CD4-positive, alpha-beta memory T cell (primary cell): ENCODE measurements at regions not wholly inside any gene's neighbourhood (a gene's known extent, or its start where the extent isn't known, plus 50 kb on each side); places are given as distances from the start of the nearest gene placed in this dataset.

Source experiments
- CTCF ChIA-PET: fragments of 350-600 bp; sonication (Branson Sonifier 250); formaldehyde crosslinking; loops from one replicate; lab custom pipeline; 2021; ENCODE audit warnings: inconsistent platforms; ENCODE audit not compliant: partially characterized antibody; lab: Charles Lee
- POLR2A ChIA-PET: fragments of 350-600 bp; sonication (Branson Sonifier 250); formaldehyde crosslinking; loops from one replicate; lab custom pipeline; 2021; ENCODE audit not compliant: partially characterized antibody; lab: Charles Lee
- DNase-seq, 5 donors: peaks; one replicate each; pipeline versions ENCODE4 v3.0.0 to v3.0.0-alpha.2; 2020 to 2022; ENCODE audit warnings: mixed read lengths in 1 of 5
- H3K27ac ChIP-seq: one replicate; pipeline ENCODE4 v1.7.0; 2013; ENCODE audit warnings: low read depth, low read length
- H3K27me3 ChIP-seq: 2 replicates; pipeline ENCODE4 v1.7.0; 2013; ENCODE audit warnings: mild to moderate bottlenecking, low read length, moderate library complexity; ENCODE audit not compliant: insufficient read depth
- H3K36me3 ChIP-seq: 2 replicates; pipeline ENCODE4 v1.7.0; 2013; ENCODE audit warnings: mild to moderate bottlenecking, low read length, moderate library complexity; ENCODE audit not compliant: insufficient read depth
- H3K4me1 ChIP-seq: 2 replicates; pipeline ENCODE4 v1.7.0; 2013; ENCODE audit warnings: mild to moderate bottlenecking, low read length, moderate library complexity; ENCODE audit not compliant: insufficient read depth
- H3K4me3 ChIP-seq, 2 donors: one replicate each; pipeline ENCODE4 v1.7.0; 2013; ENCODE audit warnings: low read length in 2 of 2, mild to moderate bottlenecking in 1 of 2
- H3K9me3 ChIP-seq, 2 donors: one replicate each; pipeline ENCODE4 v1.7.0; 2013; ENCODE audit warnings: low read length in 2 of 2, control low read depth in 1 of 2; ENCODE audit not compliant: control insufficient read depth in 1 of 2
- H3K27ac Mint-ChIP-seq, 7 donors: one replicate each; pipeline ENCODE4 v1.8.0; 2020 to 2021; ENCODE audit warnings: mixed read lengths in 7 of 7, mild to moderate bottlenecking in 6 of 7, inconsistent platforms in 3 of 7, moderate library complexity in 3 of 7
- H3K27me3 Mint-ChIP-seq, 2 donors: one replicate each; pipeline ENCODE4 v1.8.0; 2020 to 2021; ENCODE audit warnings: mixed read lengths in 2 of 2
- H3K36me3 Mint-ChIP-seq, 2 donors: one replicate each; pipeline ENCODE4 v1.8.0; 2020 to 2021; ENCODE audit warnings: mixed read lengths in 2 of 2, inconsistent platforms in 1 of 2, mild to moderate bottlenecking in 1 of 2
- H3K4me1 Mint-ChIP-seq, 4 donors: one replicate each; pipeline ENCODE4 v1.8.0; 2020 to 2021; ENCODE audit warnings: mixed read lengths in 4 of 4, mild to moderate bottlenecking in 1 of 4
- H3K4me3 Mint-ChIP-seq, 8 donors: one replicate each; pipeline ENCODE4 v1.8.0; 2020 to 2021; ENCODE audit warnings: mixed read lengths in 8 of 8, mild to moderate bottlenecking in 7 of 8, moderate library complexity in 6 of 8, inconsistent platforms in 3 of 8
- H3K9me3 Mint-ChIP-seq, 8 donors: one replicate each; pipeline ENCODE4 v1.8.0; 2020 to 2021; ENCODE audit warnings: mixed read lengths in 8 of 8, mild to moderate bottlenecking in 5 of 8, inconsistent platforms in 3 of 8, moderate library complexity in 1 of 8
- intact Hi-C: fragments of 100-400 bp; cut with micrococcal nuclease; formaldehyde crosslinking; loops from one replicate; pipeline ENCODE4 v1.15.1; 2023

DNA sequence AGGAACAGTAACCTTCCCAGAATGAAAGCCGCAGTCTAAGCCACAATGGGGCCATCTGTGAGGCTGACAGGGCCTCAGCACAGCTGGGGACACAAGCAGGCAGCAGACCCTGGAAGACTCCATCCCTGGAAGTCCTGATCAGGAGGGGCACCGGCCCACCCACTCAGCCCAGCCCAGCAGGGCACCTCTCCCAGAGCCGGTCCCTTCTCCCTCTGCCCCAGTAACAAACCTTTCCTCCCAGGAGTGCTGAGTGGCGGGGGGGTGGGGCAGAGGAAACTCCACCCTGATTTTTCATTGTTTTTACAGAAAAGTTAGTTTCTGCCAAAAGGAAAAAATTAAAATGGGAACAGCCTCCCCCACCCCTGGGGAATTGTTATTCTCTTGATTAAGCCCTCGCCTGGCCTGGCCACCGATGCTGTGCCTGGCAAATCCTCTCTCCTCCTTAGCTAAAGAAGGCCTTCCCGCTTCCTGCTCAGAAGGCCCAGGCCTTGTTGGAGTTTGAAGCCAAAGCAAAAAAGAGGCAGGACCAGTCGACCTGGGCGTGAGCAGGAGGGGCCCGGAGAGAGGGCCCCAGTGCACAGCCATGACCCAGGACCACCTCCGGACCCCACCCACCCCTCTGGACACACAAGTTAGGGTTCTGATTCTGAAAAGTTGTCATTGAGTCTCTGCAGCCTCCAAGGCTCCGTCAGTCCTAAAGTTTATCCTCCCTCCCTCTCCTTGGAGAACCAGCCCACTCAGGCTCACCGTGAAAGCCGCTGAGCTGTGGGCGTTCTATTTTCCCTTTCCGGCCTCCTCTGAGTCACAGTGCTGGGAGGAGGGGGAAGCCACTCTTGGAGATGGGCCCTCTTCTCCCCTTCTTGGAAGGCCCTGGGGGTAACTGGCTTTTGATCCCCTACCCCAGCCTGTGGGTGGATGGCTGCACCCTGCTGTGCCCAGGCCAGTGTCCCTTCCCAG, 128.4 kb upstream of the TNRC6C start:
- Mint-ChIP-seq H3K4me1 (peaks cover 22 to 56% (median 38%) of the 10 kb centered on the region in 4 donors), H3K27ac (peak overlapping the region in 3 of 7 donors; percentile 17 to 80 (median 42)), H3K36me3 (no peaks in the 10 kb centered on the region), H3K9me3 (no peaks in the 10 kb centered on the region), H3K27me3 (no peaks in the 10 kb centered on the region), H3K4me3 (peak overlapping the region in 5 of 8 donors; percentile 20 to 51 (median 34))
- ChIA-PET POLR2A (interaction anchor here (1.5 to 2.2 kb wide), 2 partner anchors 14 to 128 kb away, joined by 7 to 11 read pairs; partner anchors contain the start of gene TNRC6C), CTCF (no interaction called here)
- Histone ChIP-seq H3K27me3 (no peaks in the 10 kb centered on the region), H3K4me3 (no peak overlapping the region), H3K36me3 (no peaks in the 10 kb centered on the region), H3K9me3 (no peaks in the 10 kb centered on the region), H3K4me1 (peaks cover 33% of the 10 kb centered on the region), H3K27ac (no peak overlapping the region)
- DNase-seq, result no peak
- intact Hi-C loops, result no loop called here

- H3K9me3 Mint-ChIP-seq, result no peaks in the 10 kb centered on the region
- no peak for DNase-seq
- H3K27ac Mint-ChIP-seq, result peak overlapping the region in 2 of 7 donors; percentile 54 to 72
- Histone ChIP-seq H3K4me1 (peaks cover 33% of the 10 kb centered on the region), H3K27me3 (no peaks in the 10 kb centered on the region), H3K36me3 (no peaks in the 10 kb centered on the region), H3K9me3 (no peaks in the 10 kb centered on the region), H3K4me3 (no peak overlapping the region), H3K27ac (no peak overlapping the region)
- intact Hi-C loops, result no loop called here
- ChIA-PET POLR2A (interaction anchor here (1.5 to 2.2 kb wide), 2 partner anchors 13 to 127 kb away, joined by 7 to 11 read pairs; partner anchors contain the start of gene TNRC6C), CTCF (no interaction called here)
- H3K27me3 Mint-ChIP-seq, result no peaks in the 10 kb centered on the region
- peak overlapping the region in 2 of 8 donors; percentile 51 to 65 for H3K4me3 Mint-ChIP-seq
- peaks cover 23 to 59% (median 42%) of the 10 kb centered on the region in 4 donors for H3K4me1 Mint-ChIP-seq
- H3K36me3 Mint-ChIP-seq, result no peaks in the 10 kb centered on the region
Measured at GRCh38 chr17:77830816-77831473, 127.6 kb upstream of the TNRC6C start.

DNA sequence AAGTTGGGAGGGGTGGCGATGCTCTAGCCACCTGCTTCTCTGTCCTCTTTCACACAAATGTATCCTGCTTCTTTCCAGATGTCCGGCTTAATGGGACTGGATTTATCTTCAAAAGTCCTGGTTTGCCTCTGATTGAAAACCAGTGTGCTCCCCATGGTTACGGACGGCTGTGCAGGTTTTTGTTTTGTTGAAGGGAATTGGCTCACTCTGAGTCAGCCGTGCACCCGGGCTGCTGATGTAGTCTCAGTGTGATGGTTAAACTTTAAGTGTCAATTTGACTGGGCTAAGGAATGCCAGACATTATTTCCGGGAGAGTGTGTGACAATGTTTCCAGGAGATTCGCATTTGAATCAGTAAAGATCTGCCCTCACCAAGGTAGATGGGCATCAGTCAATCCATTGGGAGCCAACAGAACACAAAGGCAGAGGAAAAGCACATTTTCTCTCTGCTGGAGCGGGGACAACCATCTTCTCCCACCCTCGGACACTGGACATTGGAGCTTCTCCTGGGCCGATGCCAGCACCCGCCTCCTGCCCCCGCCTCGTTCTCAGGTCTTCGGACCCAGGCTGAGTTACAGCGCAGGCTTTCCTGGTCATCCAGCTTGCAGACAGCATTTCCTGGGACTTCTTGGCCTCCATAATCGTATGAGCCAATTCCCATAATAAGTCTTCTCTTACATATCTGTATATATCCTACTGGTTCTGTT, 126.9 kb upstream of the TNRC6C start:
- H3K27ac ChIP-seq, result no peak overlapping the region
- no peaks in the 10 kb centered on the region for H3K36me3 Mint-ChIP-seq
- peak overlapping the region in 4 of 7 donors; percentile 29 to 72 (median 62) for H3K27ac Mint-ChIP-seq
- no peaks in the 10 kb centered on the region for H3K27me3 Mint-ChIP-seq
- H3K36me3 ChIP-seq, result no peaks in the 10 kb centered on the region
- H3K4me1 Mint-ChIP-seq, result peaks cover 25 to 62% (median 44%) of the 10 kb centered on the region in 4 donors
- no peak for DNase-seq
- intact Hi-C loops, result no loop called here
- CTCF ChIA-PET, result no interaction called here
- H3K9me3 Mint-ChIP-seq, result no peaks in the 10 kb centered on the region
- H3K27me3 ChIP-seq, result no peaks in the 10 kb centered on the region
- POLR2A ChIA-PET, result interaction anchor here (0.6 kb wide), 1 partner anchor 1724 kb away, joined by 3 read pairs; no protein-coding TSS in a partner anchor
- H3K4me3 ChIP-seq, result no peak overlapping the region
- H3K4me1 ChIP-seq, result peaks cover 33% of the 10 kb centered on the region
- peak overlapping the region in 2 of 8 donors; percentile 41 to 65 for H3K4me3 Mint-ChIP-seq
- no peaks in the 10 kb centered on the region for H3K9me3 ChIP-seq

DNA sequence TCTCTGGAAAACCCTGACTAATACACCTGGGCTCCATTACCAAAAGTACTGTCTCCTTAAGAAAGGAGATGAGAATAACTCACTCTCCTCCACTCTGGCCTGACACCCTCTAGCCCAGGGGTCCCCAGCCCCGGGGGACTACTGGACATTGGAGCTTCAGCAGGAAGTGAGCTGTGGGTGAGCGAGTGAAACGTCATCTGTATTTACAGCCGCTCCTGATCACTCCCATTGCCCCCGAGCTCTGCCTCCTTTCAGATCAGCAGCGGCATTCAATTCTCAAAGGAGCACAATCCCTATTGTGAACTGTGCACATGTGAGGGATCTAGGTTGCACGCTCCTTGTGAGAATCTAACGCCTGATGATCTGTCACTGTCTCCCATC, 126.3 kb upstream of the TNRC6C start:
- Histone ChIP-seq H3K27ac (no peak overlapping the region), H3K4me3 (no peak overlapping the region), H3K4me1 (peaks cover 33% of the 10 kb centered on the region), H3K9me3 (no peaks in the 10 kb centered on the region), H3K36me3 (no peaks in the 10 kb centered on the region), H3K27me3 (no peaks in the 10 kb centered on the region)
- CTCF ChIA-PET, result no interaction called here
- Mint-ChIP-seq H3K27me3 (no peaks in the 10 kb centered on the region), H3K36me3 (no peaks in the 10 kb centered on the region), H3K27ac (no peak overlapping the region), H3K4me1 (peaks cover 25 to 61% (median 45%) of the 10 kb centered on the region in 4 donors), H3K9me3 (no peaks in the 10 kb centered on the region), H3K4me3 (no peak overlapping the region)
- no peak for DNase-seq
- intact Hi-C loops, result no loop called here
- POLR2A ChIA-PET, result interaction anchor here (0.6 kb wide), 1 partner anchor 1724 kb away, joined by 3 read pairs; no protein-coding TSS in a partner anchor

- CTCF ChIA-PET, result interaction anchor here (1.2 kb wide), 1 partner anchor 125 kb away, joined by 4 read pairs; the partner anchor contains the start of gene TNRC6C
Measured at GRCh38 chr17:77833769-77834168, 124.7 kb upstream of the TNRC6C start.

DNA sequence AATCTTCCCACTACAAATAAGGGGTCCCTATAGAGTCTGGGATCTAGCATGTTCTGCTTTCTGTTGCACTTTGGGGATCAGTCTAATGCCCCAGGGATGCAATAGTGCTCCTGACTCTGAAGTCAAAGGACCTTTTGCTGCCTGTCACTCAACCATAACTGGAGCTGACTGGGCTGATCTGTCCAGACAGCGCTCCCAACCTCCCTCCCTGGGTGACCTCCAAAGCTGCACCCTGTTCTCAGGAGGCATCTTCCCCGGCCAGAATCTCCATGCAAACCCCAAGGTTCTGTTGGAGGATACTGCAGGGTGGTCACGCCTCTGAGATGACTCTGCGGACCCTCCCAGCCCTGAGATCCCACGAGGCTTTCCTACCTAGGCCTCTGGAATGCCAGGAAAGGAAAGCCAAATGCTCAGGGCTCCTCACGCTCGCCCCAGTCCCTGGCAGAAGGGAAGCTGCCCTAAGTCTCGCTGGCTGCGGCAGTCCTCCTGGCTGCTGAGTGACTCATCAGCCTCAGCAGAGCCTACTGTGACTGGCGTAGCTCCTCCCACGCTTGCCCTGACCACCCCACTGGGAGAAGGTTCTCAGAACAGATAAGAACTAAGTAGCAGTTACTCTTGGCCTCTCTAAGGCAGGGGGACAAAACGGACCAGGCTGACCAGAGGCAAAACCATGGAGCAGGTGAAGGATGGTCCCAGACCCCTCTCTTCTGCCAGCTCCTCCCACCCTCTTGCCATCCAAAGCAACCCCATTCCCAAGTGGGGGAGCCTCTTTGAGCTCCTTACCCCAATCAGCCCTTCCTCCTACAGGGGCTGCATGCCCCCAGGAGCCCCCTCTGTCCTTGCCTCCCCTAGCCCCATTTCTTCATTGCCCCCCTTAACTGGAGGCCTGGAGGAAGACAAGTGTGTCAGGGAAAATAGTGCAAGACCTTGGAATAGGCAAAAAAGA, 124.1 kb upstream of the TNRC6C start:
- Mint-ChIP-seq H3K4me1 (peaks cover 24 to 67% (median 39%) of the 10 kb centered on the region in 4 donors), H3K36me3 (no peaks in the 10 kb centered on the region), H3K9me3 (no peaks in the 10 kb centered on the region), H3K27me3 (no peaks in the 10 kb centered on the region), H3K4me3 (peak overlapping the region in 5 of 8 donors; percentile 21 to 65 (median 39)), H3K27ac (peak overlapping the region; percentile 3 to 73 (median 43))
- Histone ChIP-seq H3K27me3 (no peaks in the 10 kb centered on the region), H3K4me3 (no peak overlapping the region), H3K27ac (no peak overlapping the region), H3K4me1 (peaks cover 32% of the 10 kb centered on the region), H3K36me3 (no peaks in the 10 kb centered on the region), H3K9me3 (no peaks in the 10 kb centered on the region)
- ChIA-PET CTCF (interaction anchor here (1.1 to 1.5 kb wide), 4 partner anchors 82 to 178 kb away, joined by 3 to 5 read pairs (median 4); partner anchors contain the start of gene TNRC6C), POLR2A (interaction anchor here (0.6 to 2.3 kb wide), 10 partner anchors 9 to 148 kb away, joined by 3 to 17 read pairs (median 5); partner anchors contain the start of gene TNRC6C)
- DNase-seq, result peak in 4 of 5 donors; percentile 19 to 76 (median 22)
- intact Hi-C loops, result no loop called here

More at GRCh38 chr17:77833769-77834168, 124.7 kb upstream of the TNRC6C start:
- POLR2A ChIA-PET, result interaction anchor here (0.6 to 2.1 kb wide), 5 partner anchors 10 to 149 kb away, joined by 3 to 17 read pairs (median 6); partner anchors contain the start of gene TNRC6C
- H3K9me3 ChIP-seq, result no peaks in the 10 kb centered on the region
- H3K36me3 ChIP-seq, result no peaks in the 10 kb centered on the region
- H3K4me1 Mint-ChIP-seq, result peaks cover 25 to 61% (median 42%) of the 10 kb centered on the region in 4 donors
- intact Hi-C loops, result no loop called here
- H3K4me3 Mint-ChIP-seq, result peak overlapping the region in 1 of 8 donors; percentile 35
- H3K27me3 ChIP-seq, result no peaks in the 10 kb centered on the region
- H3K27ac ChIP-seq, result no peak overlapping the region
- no peak for DNase-seq
- H3K4me3 ChIP-seq, result no peak overlapping the region
- no peaks in the 10 kb centered on the region for H3K36me3 Mint-ChIP-seq
- H3K27ac Mint-ChIP-seq, result peak overlapping the region in 1 of 7 donors; percentile 57
- H3K4me1 ChIP-seq, result peaks cover 33% of the 10 kb centered on the region
- no peaks in the 10 kb centered on the region for H3K9me3 Mint-ChIP-seq
- no peaks in the 10 kb centered on the region for H3K27me3 Mint-ChIP-seq
